GM19455 (cell line): ENCODE measurements at regions not wholly inside any gene's neighbourhood (a gene's known extent, or its start where the extent isn't known, plus 50 kb on each side); places are given as distances from the start of the nearest gene placed in this dataset.

Experiments used
- ATAC-seq: cut with Tn5 transposase; IDR thresholded peaks from one replicate; pipeline ENCODE4 v1.9.1; 2021; ENCODE audit not compliant: unreplicated experiment

DNA sequence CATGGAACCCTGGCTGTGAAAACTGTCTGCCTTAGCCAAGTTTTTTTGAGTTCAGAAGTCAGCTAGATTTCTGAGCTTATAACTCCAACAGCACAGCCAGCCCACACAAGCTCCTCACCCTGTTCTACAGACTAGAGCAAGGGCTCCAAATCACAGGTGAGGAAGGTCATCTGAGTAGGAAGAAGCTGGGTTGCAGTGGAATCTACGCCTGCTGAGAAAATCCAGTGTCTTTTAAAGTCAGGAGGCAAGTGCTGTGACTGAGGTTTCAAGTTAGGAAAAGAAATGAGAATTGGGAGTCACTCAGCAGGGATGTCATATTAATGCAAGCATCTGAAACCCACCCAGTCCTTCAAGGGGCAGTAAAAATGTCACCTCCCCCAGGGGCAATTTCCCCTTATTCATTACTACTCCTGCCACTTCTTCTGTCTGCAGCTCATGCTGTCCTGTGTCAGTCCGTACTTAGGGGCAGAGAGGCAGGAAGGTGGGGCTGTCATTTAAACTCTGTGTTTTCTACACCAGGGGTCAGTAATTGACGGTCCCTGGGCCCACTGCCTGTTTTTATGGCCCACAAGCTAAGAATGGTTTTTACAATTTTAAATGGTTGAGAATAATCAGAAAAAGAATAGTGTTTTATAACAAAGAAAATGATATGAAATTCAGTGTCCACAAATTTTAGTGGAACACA is 551.1 kb downstream of the BCL11A start:
- no peak for ATAC-seq

DNA sequence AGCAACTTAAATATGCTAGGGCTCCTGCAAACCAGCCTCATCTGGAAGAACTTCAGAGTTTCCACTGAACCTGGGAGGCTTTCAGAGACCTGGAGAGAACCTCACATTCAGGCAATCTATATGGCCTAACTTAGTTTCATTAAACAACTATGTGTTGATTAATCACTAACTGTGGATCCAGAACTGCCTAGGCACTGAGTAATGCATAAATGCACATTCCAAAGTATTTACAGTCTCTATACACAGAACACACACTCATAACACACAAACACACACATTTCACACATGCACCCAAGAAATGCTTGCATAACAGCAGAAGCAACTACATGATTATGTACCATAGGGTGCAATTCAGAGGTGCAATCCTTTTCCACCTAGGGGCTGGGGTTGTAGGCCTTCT is 552.8 kb downstream of the BCL11A start:
- no peak for ATAC-seq

DNA sequence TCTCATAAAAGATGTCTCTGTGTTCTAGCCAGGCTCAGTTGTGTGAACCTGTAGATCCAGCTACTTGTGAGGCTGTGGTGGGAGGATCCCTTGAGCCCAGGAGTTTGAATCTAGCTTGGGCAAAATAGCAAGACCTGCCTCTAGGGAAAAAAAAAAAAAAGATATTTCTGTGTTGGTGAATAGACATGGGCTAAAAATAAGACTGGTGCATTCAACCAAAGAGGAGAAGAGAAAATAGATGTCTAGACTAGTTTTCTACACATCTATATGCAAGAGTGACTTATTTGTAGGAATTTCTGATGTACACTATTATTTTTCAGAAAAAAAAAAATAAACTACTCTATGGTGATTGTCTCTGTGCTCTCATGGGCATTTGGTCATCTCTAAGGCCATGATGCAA is 555.1 kb downstream of the BCL11A start:
- no peak for ATAC-seq

DNA sequence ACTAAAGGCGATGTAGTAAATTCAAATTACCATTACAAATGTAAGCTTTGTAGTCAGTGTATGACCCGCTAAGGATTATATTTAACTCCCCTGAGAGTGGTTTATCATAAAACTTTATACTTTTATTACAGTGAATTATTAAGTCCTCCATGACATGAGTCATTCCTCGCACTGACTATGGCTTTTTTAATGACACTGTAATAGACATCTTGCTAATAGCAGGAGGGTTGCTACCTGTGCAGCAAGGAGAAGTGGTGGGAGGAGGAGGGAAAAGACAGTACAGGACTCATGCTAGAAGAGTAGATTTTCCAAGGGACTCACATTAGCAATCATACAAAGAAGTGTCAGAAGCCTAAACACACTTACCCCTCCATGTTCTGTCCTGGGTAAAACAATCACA is 556.1 kb downstream of the BCL11A start:
- ATAC-seq = no peak

DNA sequence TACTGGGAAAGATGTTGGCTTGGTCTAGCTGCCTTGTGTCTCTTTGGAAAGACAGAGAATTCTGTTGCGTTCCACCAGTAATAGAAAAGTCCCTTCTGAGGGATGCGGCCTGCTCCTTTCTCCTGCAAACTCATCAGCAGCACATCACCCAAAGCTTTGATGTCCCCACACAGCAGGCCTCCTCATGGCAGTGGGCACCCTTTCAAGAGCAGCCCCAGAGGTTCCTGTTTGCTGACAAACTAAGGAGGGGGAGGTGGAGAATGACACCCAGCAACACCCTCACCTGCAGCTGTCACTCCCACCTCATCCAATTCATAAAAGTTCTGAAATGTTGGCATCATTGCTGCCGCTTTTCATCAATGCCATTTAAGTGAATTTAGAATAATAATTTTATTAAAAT is 556.6 kb downstream of the BCL11A start:
- no peak for ATAC-seq

DNA sequence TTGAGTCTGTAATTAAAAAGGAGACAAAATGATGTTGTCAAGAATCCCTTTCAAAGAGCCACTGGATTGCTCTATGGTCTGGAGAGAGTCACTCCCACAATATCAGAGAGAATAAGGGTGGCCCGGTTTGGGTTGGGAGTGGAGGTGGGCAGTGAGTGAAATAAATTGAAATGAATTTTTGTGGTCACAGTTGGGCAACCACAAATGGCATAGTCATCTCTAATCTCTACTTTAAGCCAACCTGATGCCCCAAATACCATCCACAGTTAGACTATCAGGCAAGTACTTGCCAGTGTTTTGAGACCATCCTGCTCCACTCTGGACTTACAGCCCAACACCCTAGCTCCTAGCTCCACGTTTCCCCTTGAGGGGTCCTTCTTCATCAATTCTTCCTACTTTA is 559.7 kb downstream of the BCL11A start:
- ATAC-seq = no peak

DNA sequence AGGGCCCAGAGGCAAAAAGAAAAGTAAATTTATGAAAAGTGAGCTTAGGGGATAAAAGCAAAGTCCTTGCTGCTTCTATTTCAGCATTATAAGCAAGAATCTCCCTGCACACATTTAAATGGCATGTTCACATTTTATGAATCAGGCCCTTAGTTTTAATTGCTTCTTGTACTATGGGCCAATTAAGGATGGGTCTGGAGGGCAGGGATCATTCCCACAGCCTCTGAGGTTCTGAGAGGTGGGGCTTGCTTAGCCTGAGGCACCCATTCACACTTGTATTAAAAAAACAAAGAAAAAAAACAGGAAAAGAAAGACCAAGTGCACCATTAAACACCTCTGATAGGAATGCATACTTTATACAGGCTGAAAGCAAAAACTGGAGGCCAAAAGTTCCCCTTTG is 565.1 kb downstream of the BCL11A start:
- ATAC-seq = no peak

DNA sequence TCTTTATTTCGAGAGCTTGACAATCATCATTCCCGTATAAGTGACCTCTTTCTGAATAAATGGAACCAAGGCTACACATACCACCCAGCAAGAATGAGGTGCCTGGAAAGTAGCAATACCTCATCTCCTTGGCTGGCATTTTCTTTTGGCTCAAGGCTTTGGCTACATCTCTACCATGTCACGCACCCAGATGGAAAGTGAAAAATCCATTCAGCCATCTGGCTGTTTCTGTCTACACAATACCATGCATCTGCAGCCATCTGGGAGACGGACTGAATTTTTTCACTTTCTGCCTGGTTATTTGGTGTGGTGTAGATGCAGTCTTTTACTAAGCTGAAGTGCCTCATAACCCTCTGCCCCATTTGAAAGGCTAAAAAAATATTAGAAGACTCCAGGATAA is 566.9 kb downstream of the BCL11A start:
- no peak for ATAC-seq

DNA sequence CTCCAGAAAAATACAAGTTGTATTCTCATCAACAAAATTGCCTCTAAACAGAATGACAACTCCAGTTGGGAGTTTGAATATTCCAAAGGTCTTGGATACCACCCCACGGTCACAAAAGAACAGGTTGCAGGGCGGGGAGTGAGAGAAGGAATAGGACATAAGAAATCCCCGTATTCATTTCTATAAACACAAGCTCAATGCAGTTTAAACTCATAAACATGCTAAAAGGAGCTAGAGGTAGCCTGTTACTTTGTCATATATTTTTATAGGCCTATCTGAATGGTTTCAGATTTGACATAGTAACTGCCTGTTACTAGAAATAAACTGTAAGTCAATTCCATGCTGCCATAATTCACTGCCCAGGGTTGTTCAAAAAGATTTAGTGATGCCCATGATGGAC is 567.5 kb downstream of the BCL11A start:
- ATAC-seq = no peak

DNA sequence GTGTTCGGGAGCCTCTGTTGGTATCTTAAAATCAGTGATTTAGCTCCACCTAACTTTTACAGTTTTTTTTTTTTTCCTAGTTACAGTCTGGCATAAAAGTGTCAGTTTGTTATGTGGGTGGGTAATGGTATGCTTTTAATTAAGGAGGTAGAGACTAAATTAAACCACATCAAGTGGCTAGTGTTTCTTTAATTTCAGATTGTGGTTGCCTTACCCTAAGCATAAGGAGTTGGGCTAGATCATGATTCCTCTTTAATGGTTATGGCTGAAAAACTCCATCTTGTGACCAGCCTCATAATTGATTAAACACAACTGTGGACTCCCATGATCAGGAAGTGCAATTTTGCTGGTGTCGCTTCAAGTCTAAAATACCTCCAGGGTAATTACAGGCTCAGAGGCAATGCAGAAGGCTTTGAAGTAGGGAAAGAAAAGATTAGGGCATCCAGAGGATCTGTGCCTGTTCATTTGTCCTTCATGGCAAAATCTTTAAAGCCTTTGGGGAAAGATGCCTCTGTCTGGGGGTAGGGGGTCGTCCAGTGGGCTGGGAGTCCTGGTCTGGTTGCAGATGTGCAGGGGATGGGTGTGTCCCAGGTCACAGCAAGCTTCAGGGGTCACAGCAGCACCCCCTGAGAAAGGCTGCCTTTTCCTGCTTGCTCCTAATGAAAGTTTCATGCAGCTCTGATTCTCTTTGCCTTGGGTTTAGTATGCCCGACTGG is 579.2 kb downstream of the BCL11A start:
- no peak for ATAC-seq

DNA sequence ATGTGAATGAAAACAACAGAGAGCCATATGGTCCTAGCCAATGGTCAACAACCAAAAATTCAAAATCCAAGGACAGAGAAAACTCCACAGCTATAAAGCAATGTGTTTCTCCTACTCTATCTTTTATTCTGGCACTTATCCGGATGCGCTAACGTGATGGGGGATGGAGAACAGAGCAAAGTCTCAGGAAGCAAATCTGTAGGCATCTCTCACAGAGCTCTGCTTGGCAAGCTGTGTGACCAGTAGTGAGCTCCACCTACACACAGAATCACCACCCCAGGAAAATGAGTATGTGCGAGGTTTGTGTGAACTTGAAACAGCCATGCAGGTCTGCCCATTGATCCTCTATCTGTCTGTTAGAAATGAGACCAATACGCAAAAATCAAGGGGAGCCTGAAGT is 584.3 kb downstream of the BCL11A start:
- ATAC-seq = no peak

DNA sequence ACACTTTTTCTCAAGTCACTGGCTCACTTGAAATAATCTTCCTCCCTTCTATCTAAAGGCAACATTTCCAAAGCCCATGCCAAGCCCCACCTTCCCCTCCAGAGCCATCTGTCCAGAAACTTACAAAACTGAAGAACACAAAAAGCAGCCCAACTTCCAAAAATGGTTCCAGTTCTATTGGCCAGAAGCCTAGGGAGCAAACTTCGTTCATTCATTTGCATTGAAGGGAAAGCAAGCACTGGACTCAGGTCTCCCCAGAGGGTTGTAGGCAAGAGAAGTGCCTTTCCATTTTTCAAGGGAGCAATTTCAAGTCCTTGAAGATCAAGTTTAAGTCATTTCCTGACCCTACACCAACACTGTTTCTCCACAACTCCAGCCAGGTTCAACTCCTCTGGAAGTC is 585.0 kb downstream of the BCL11A start:
- ATAC-seq = no peak

DNA sequence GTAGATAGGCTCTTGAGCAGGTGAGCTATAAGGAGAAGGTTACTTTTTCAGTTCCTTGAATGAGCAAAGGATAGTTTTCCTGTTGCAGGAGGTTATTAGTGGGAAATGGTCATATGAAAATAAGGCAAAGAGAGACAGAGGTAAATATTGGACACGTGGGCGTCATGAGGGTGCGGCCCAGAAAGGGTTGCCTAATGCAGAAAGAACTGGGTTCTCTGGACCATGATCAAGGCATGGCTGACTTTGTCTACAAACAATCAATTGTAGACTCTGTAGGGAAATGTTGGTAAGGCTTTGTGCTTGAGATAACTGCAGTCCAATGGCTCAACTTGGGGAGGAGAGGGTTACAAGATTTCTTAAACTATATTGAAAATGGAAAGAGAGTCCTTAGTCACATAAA is 585.8 kb downstream of the BCL11A start:
- ATAC-seq = no peak

DNA sequence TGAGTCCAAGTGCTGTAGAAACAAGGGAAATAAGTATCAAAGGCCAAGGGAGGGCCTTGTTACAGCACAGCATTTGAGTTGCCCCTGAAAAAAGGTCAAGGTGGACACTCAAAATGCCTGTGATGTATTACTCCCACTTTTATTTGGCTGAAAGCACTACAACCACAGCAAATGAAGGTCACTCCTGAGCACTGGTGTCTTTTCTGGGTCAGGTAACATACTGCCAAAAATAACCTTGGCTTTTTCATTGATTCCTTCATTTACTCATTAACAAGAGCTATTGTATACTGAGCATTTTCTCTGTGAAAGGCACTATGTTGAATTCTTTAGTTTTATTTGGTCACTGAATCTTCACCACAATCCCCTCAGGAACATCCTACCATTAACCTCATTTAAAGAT is 590.3 kb downstream of the BCL11A start:
- no peak for ATAC-seq

DNA sequence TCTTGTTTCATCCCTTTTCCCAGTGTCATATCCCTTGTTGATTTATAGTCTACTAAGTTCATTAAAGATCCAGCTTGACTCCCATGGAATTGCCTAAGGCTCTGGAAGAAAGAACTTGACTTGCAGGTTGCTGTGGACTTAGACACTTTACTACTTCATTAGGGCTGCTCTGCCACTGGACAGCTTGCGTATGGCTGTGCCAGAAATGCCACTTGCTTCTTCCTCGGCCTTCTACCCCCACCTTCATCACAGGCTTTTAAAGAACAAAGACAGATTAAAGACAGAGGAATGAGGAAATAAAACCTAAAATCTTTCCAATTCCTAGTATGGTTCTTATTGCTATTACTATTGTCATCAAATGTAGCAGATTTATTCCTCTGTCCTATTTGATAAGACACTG is 591.7 kb downstream of the BCL11A start:
- ATAC-seq = no peak

DNA sequence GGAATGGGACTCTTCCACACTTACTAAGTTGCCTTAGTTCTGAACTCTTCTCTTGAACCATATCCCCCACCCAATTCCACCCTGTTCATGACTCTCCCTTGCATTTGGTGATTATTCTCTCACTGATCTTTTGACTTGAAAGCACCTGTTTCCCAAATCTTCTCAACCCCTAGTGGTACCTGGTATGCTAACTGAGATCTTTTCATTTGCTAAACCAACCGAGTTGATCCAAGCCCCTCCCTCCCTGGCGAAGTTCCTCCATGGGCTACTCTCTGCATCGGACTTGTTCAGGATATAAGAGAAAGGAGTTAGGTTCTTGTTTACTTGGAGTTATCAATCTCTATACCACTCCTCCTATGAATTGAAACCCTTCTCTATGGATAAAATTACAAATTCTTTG is 593.5 kb downstream of the BCL11A start:
- no peak for ATAC-seq

DNA sequence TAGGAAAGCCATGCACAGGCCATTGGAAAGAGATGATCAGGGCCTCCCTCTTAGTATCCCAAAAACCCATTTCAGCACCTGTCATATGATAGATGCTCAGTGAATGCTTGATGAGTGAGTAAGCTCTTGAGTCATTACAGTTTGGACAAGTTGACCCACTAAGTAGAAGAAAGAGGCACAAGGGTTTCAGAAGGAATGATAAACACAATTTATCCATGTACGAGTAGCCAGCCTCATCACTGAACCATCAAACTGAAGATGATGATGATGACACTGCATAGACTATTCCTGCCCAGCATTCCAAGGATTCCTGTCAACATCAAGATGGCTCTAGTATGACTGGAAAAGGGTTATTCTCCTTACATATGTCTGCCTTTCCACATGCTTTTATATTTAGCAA is 596.0 kb downstream of the BCL11A start:
- ATAC-seq = no peak

DNA sequence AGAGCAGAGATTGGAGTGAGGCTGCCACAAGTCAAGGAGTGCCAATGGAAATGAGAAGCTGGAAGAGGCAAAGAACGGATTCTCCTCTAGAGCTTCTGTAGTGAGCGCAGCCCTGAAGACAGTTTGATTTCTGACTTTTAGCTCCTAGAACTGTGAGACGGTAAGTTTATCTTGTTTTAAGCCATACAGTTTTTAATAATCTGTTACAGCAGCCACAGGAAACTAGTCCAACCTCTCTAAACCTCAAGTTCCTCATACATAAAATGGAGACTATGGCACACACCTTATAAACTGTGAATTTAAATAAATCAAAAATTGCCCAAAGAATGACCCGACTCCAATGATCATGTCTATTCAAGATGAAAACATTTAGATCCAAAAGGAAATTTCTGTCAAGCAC is 596.5 kb downstream of the BCL11A start:
- ATAC-seq = no peak

DNA sequence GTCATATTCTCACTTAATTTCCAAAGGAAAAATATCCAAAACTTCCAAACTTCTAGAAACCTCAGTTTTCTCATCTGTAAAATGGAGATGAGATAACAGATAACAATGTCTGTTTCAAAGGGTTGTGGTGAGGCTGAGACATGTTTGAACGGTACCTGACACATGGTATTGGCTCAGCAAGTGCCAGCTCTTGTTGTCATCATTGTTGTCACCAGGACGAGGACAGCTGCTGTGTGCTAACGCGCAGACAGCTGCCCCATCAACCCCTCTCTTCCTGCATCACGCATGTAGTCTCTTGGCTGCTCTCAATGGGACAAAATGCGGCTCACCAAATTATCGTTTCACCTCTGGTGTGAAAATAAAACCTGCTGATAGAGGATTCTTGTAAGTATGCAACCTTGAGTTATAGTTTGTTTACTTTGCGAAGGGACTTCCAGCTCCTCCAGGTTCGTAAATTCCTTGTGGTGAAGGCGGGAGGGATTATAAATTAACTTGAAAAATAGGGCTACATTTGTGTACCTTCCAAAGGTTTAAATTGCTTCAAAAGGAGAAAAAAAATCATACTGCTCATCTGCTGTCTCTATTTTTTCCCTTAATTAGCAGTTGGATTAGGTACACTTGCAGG is 605.4 kb downstream of the BCL11A start:
- no peak for ATAC-seq

DNA sequence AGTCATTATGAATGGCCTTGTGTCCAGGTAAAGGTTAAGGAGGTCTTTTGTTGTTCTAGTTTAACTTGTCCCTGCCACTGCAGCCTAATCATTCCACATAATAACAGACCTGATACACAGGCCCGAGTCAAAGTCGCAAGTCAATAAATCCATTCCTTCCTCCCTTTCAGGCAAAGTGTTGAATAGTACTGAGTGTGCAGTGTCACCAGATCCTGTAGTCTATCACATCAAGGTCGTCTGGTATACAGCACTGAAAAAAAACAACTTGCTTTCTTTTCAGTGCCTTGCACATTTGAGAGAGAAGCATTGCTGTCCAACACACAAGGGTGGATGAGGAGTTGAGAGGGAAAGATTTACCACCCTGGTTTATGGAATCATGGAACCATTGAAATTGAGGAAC is 606.2 kb downstream of the BCL11A start:
- ATAC-seq = no peak

DNA sequence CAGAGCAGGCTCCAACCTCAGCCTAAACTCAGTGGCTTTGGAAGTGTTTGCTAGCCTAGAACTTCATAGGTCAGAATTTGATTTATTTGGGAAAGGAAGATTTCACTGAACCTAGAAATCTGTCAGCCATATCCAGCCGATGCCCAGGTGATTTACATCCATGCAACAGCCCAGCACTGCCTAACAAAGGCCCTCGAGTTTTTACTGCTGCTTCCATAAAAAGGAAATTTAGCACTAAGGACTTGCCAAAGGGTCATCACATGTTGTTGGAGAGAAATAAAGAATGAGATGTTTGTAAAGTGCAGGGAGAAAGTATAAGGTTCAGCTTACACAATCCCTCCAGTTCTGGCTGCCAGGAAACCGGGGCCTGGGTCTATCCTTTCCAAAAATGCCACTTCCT is 614.2 kb downstream of the BCL11A start:
- no peak for ATAC-seq

DNA sequence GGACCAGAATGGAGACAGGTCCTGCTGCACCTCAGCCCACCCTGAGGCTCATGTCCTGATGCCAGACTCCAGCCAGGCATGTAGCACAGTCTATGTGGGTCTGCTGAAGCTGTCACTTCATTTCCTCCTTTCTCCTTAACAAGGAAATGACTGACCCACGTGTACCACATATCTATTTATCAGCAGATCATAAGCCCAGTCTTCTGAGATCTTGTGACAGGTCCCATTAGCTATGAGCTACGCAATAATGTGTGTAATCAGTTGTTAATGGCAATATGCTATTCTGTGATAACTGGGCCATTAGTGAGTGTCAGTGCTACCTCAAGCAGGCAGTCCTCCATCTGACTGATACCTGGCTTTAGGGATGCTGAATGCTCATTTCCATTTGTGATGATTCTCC is 615.3 kb downstream of the BCL11A start:
- no peak for ATAC-seq

DNA sequence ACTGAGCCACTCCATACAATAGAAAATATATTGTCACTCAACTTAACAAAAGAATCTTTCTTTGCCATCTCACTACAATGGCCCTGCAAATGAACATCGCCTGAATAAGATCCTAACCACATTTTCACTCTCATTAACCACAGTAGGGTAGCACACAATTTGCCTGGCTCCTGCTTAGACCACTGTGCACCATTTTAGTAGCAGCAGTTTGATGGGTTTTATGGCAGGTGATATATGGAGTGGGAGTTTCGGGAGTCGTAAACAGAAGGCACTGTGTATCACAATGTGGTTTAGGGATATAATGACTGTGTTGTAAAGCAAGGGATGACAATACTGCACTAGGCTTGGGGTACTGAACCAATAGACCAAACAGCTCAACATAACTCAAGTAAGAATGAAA is 617.4 kb downstream of the BCL11A start:
- no peak for ATAC-seq
